Activated CD4-positive, alpha-beta T cell treated with anti-CD3 and anti-CD28 coated beads, Interleukin-2, amount 10 ng/mL, durations not matched to agents 7 days and 5 days (primary cell): ENCODE measurements at regions not wholly inside any gene's neighbourhood (a gene's known extent, or its start where the extent isn't known, plus 50 kb on each side); places are given as distances from the start of the nearest gene placed in this dataset.
A peak's percentile ranks its signal among the peaks of the same experiment; 100 is the strongest.

ENCODE experiments used
- CTCF ChIA-PET: fragments of 350-600 bp; sonication (Branson Sonifier 250); formaldehyde crosslinking; loops from one replicate; lab custom pipeline; 2021; ENCODE audit warnings: antibody characterized with exemption; lab: Charles Lee
- POLR2A ChIA-PET: fragments of 350-600 bp; sonication (Branson Sonifier 250); formaldehyde crosslinking; loops from one replicate; lab custom pipeline; 2021; ENCODE audit warnings: antibody characterized with exemption; lab: Charles Lee
- DNase-seq: peaks from one replicate; pipeline ENCODE4 v3.0.0-alpha.2; 2020
- H3K27ac Mint-ChIP-seq: one replicate; pipeline ENCODE4 v1.8.0; 2021; ENCODE audit warnings: mild to moderate bottlenecking, moderate library complexity, mixed read lengths
- H3K27me3 Mint-ChIP-seq: one replicate; pipeline ENCODE4 v1.8.0; 2021; ENCODE audit warnings: mixed read lengths
- H3K36me3 Mint-ChIP-seq: one replicate; pipeline ENCODE4 v1.8.0; 2021; ENCODE audit warnings: low read depth, mixed read lengths
- H3K4me1 Mint-ChIP-seq: one replicate; pipeline ENCODE4 v1.8.0; 2021; ENCODE audit warnings: mixed read lengths
- H3K4me3 Mint-ChIP-seq: one replicate; pipeline ENCODE4 v1.8.0; 2021; ENCODE audit warnings: mild to moderate bottlenecking, moderate library complexity, mixed read lengths
- H3K9me3 Mint-ChIP-seq: one replicate; pipeline ENCODE4 v1.8.0; 2021; ENCODE audit warnings: mixed read lengths

- no peaks in the 10 kb centered on the region for H3K27me3 Mint-ChIP-seq
- ChIA-PET POLR2A (no interaction called here), CTCF (interaction anchor here (1.1 kb wide), 1 partner anchor 8 kb away, joined by 3 read pairs; no protein-coding TSS in a partner anchor)
- H3K4me3 Mint-ChIP-seq = peak overlapping the region; percentile 1
- peaks cover 16% of the 10 kb centered on the region for H3K9me3 Mint-ChIP-seq
- DNase-seq = no peak
- H3K4me1 Mint-ChIP-seq = peaks cover 65% of the 10 kb centered on the region
- peak overlapping the region; percentile 94 for H3K27ac Mint-ChIP-seq
- peaks cover 12% of the 10 kb centered on the region for H3K36me3 Mint-ChIP-seq
These were observed 75.1 kb downstream of the RHOU start for GRCh38 chr1:228810395-228810758.

DNA sequence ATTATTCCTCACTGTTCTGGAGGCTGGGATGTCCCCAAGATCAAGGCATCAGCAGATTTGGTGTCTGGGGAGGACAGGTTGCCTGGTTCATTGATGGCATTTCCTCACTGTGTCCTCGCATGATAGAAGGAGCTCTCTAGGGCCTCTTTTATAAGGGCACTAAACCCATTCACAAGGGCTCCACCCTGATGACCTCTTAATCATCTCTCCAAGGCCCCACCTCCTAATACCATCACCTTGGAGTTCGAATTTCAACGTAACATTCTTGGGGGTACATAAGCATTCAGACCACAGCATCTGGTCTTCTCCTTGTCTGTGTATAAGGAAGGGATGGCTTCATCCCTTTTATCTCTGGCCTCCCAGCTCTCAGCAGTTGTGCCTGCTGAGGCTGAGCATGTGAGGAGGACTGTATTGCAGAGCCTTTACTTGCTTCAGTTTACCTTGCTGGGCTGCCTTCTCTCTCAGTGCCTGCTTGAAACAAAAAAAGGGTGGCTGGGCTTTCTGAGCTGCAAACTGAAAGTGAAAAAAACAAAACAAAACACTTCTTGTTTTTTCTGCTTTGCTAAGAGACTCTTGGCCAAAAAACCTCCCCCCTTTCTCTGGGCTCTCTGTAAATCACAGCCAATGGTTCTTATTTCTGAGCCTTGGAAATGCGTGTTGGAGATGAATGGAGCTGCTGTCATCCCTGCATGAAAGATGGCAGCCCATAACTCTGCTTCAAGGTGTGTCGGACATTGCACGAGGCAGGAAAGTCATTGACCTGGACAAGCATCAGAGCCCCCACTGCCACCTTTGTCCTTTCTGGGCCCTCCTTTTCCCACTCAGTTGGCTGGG is 75.8 kb downstream of the RHOU start:
- Mint-ChIP-seq H3K9me3 (peaks cover 16% of the 10 kb centered on the region), H3K36me3 (peaks cover 12% of the 10 kb centered on the region), H3K27me3 (no peaks in the 10 kb centered on the region), H3K4me1 (peaks cover 61% of the 10 kb centered on the region), H3K4me3 (no peak overlapping the region), H3K27ac (peak overlapping the region; percentile 94)
- POLR2A ChIA-PET = no interaction called here
- peak; percentile 61 for DNase-seq
- CTCF ChIA-PET = interaction anchor here (1.0 kb wide), 1 partner anchor 17 kb away, joined by 4 read pairs; no protein-coding TSS in a partner anchor

DNA sequence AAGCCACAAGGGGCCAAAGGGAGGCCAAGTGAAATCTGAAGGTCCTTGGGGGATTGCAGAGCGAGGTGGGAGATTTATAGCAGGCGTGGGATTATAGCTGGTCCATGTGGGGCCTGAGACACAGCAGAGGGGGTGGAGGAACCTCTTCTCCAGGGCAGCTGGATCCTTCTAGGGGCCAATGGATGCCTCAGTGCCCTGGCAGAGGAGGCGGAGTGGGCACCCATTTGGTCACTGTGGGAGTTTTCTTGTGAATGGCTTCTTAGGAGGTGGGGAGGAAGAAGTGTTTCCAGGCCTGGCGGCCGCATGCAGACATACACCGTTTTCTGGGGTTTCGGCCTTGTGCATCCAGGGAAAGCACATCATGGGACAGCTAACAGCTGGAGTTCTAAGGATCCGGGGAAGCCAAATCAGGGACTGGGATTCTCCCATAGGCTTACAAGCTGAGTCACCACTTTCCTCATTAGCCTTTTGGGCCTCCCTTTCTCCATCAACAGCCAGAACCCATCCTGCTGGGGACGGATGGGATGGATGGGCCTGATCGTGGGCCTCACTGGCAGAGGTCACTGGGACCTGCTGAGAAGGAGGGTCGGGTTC is 76.5 kb downstream of the RHOU start:
- Mint-ChIP-seq H3K36me3 (peaks cover 10% of the 10 kb centered on the region), H3K9me3 (peaks cover 14% of the 10 kb centered on the region), H3K4me3 (no peak overlapping the region), H3K27me3 (no peaks in the 10 kb centered on the region), H3K27ac (peak overlapping the region; percentile 94), H3K4me1 (peaks cover 54% of the 10 kb centered on the region)
- DNase-seq = no peak
- CTCF ChIA-PET = interaction anchor here (1.0 kb wide), 1 partner anchor 18 kb away, joined by 4 read pairs; no protein-coding TSS in a partner anchor
- POLR2A ChIA-PET = no interaction called here

GRCh38 chr1:228812961-228813360 is 77.7 kb downstream of the RHOU start:
- POLR2A ChIA-PET = no interaction called here
- H3K4me1 Mint-ChIP-seq = peaks cover 50% of the 10 kb centered on the region
- H3K4me3 Mint-ChIP-seq = no peak overlapping the region
- H3K27ac Mint-ChIP-seq = no peak overlapping the region
- no peak for DNase-seq
- H3K27me3 Mint-ChIP-seq = no peaks in the 10 kb centered on the region
- CTCF ChIA-PET = no interaction called here
- H3K9me3 Mint-ChIP-seq = peaks cover 17% of the 10 kb centered on the region
- peaks cover 10% of the 10 kb centered on the region for H3K36me3 Mint-ChIP-seq

GRCh38 chr1:228814176-228814575 is 78.9 kb downstream of the RHOU start:
- H3K9me3 Mint-ChIP-seq = peaks cover 17% of the 10 kb centered on the region
- ChIA-PET CTCF (no interaction called here), POLR2A (no interaction called here)
- peaks cover 38% of the 10 kb centered on the region for H3K4me1 Mint-ChIP-seq
- H3K27ac Mint-ChIP-seq = no peak overlapping the region
- peaks cover 9% of the 10 kb centered on the region for H3K36me3 Mint-ChIP-seq
- H3K4me3 Mint-ChIP-seq = no peak overlapping the region
- H3K27me3 Mint-ChIP-seq = peaks cover 1% of the 10 kb centered on the region
- DNase-seq = no peak

- Mint-ChIP-seq H3K9me3 (peaks cover 6% of the 10 kb centered on the region), H3K36me3 (peaks cover 4% of the 10 kb centered on the region), H3K27ac (no peak overlapping the region), H3K4me1 (no peaks in the 10 kb centered on the region), H3K4me3 (no peak overlapping the region), H3K27me3 (peaks cover 8% of the 10 kb centered on the region)
- ChIA-PET CTCF (interaction anchor here (0.6 to 1.3 kb wide), 3 partner anchors 11 to 310 kb away, joined by 3 to 4 read pairs (median 4); no protein-coding TSS in a partner anchor), POLR2A (no interaction called here)
- DNase-seq = no peak
These were observed 83.0 kb downstream of the RHOU start for GRCh38 chr1:228818296-228818695.

- peaks cover 4% of the 10 kb centered on the region for H3K36me3 Mint-ChIP-seq
- no peaks in the 10 kb centered on the region for H3K4me1 Mint-ChIP-seq
- H3K27ac Mint-ChIP-seq = no peak overlapping the region
- no peak overlapping the region for H3K4me3 Mint-ChIP-seq
- ChIA-PET CTCF (interaction anchor here (0.6 to 1.3 kb wide), 3 partner anchors 10 to 309 kb away, joined by 4 read pairs; no protein-coding TSS in a partner anchor), POLR2A (no interaction called here)
- H3K27me3 Mint-ChIP-seq = peaks cover 8% of the 10 kb centered on the region
- DNase-seq = no peak
- peaks cover 6% of the 10 kb centered on the region for H3K9me3 Mint-ChIP-seq
These were observed 83.8 kb downstream of the RHOU start for GRCh38 chr1:228818928-228819630.

GRCh38 chr1:228821252-228821651 is 86.0 kb downstream of the RHOU start:
- no peak for DNase-seq
- no peak overlapping the region for H3K27ac Mint-ChIP-seq
- H3K4me1 Mint-ChIP-seq = peaks cover 9% of the 10 kb centered on the region
- H3K4me3 Mint-ChIP-seq = no peak overlapping the region
- H3K9me3 Mint-ChIP-seq = peaks cover 6% of the 10 kb centered on the region
- ChIA-PET CTCF (interaction anchor here (0.6 kb wide), 1 partner anchor 14 kb away, joined by 3 read pairs; no protein-coding TSS in a partner anchor), POLR2A (no interaction called here)
- peaks cover 10% of the 10 kb centered on the region for H3K36me3 Mint-ChIP-seq
- peaks cover 8% of the 10 kb centered on the region for H3K27me3 Mint-ChIP-seq

- no peak overlapping the region for H3K4me3 Mint-ChIP-seq
- ChIA-PET POLR2A (no interaction called here), CTCF (no interaction called here)
- peaks cover 10% of the 10 kb centered on the region for H3K36me3 Mint-ChIP-seq
- peaks cover 8% of the 10 kb centered on the region for H3K27me3 Mint-ChIP-seq
- H3K4me1 Mint-ChIP-seq = peaks cover 25% of the 10 kb centered on the region
- DNase-seq = no peak
- H3K27ac Mint-ChIP-seq = no peak overlapping the region
- peaks cover 2% of the 10 kb centered on the region for H3K9me3 Mint-ChIP-seq
These were observed 87.9 kb downstream of the RHOU start for GRCh38 chr1:228823200-228823599.

DNA sequence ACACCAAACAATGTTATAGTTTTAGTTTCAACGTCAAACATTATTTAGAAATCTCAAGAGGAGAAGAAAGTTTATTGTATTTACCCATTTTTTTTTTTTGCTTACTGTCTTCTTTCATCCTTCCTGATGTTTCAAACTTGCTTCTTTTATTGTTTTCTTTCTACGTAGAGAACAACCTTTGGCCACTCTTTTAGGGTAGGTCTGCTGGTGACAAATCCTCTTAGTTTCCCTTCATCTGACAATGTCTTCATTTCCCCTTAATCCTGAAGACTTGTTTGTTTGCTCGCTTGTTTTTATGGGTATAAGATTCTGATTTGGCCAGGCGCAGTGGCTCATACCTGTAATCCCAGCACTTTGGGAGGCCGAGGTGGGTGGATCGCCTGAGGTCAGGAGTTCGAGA is 89.1 kb downstream of the RHOU start:
- ChIA-PET CTCF (interaction anchor here (0.6 kb wide), 1 partner anchor 1570 kb away, joined by 3 read pairs; no protein-coding TSS in a partner anchor), POLR2A (no interaction called here)
- Mint-ChIP-seq H3K27me3 (peaks cover 6% of the 10 kb centered on the region), H3K4me3 (no peak overlapping the region), H3K36me3 (peaks cover 8% of the 10 kb centered on the region), H3K4me1 (peaks cover 26% of the 10 kb centered on the region), H3K27ac (no peak overlapping the region), H3K9me3 (peaks cover 2% of the 10 kb centered on the region)
- no peak for DNase-seq

GRCh38 chr1:228825041-228825440 is 89.8 kb downstream of the RHOU start:
- ChIA-PET CTCF (interaction anchor here (0.6 to 0.9 kb wide), 2 partner anchors 17 to 1570 kb away, joined by 3 read pairs; no protein-coding TSS in a partner anchor), POLR2A (interaction anchor here (0.7 kb wide), 1 partner anchor 47 kb away, joined by 3 read pairs; no protein-coding TSS in a partner anchor)

DNA sequence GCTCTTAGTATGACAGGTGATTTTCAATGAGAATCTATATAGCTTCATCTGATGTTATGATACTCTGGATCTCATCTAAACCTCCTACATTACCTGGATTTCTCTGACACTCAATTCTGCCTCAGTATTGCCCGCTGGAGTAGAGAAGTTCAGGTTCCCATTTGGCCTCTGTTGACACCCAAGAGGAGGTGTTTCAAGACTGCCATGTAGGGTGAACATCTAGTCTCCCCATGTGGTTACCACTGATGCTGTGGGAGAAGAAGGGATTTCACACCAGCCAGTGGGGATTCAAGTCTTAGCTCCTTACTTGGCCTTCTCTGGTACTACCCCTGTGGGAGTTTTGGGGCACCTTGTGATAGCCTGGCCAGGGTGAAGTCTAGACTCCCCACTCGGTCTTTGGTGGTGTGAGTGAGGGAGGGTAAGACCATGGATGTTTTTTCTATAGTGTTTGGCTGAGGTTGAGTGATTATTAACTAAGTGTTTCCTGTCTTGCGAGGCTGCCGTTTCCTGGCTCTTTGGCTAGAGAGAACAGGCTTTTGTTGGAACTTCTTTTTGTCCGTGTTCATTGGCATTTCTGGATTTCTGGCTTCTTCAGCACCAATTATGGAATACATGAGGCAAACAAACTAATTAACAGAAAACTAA is 90.7 kb downstream of the RHOU start:
- H3K27ac Mint-ChIP-seq = peak overlapping the region; percentile 26
- no peaks in the 10 kb centered on the region for H3K9me3 Mint-ChIP-seq
- H3K27me3 Mint-ChIP-seq = peaks cover 4% of the 10 kb centered on the region
- POLR2A ChIA-PET = interaction anchor here (0.7 kb wide), 1 partner anchor 48 kb away, joined by 3 read pairs; no protein-coding TSS in a partner anchor
- no peak overlapping the region for H3K4me3 Mint-ChIP-seq
- no peak for DNase-seq
- peaks cover 38% of the 10 kb centered on the region for H3K4me1 Mint-ChIP-seq
- peaks cover 6% of the 10 kb centered on the region for H3K36me3 Mint-ChIP-seq
- CTCF ChIA-PET = interaction anchor here (0.9 to 1.6 kb wide), 2 partner anchors 16 kb away, joined by 3 to 4 read pairs; no protein-coding TSS in a partner anchor

More at GRCh38 chr1:228825041-228825440, 89.8 kb downstream of the RHOU start:
- Mint-ChIP-seq H3K4me3 (no peak overlapping the region), H3K27me3 (peaks cover 4% of the 10 kb centered on the region), H3K27ac (no peak overlapping the region), H3K36me3 (peaks cover 6% of the 10 kb centered on the region), H3K4me1 (peaks cover 30% of the 10 kb centered on the region), H3K9me3 (peaks cover under 1% of the 10 kb centered on the region)
- no peak for DNase-seq
